ENCODE measurements at regions not wholly inside any gene's neighbourhood (a gene's known extent, or its start where the extent isn't known, plus 50 kb on each side); places are given as distances from the start of the nearest gene placed in this dataset.

- no peak overlapping the region for H3K4me3 ChIP-seq (ENCODE audit: low read depth, low read length)
- no peak for TF ChIP-seq CTCF (IDR thresholded peaks at IDR 0.05; ENCODE audit: low read depth, low read length, missing control alignments)
- no peak for DNase-seq (ENCODE audit: low read depth)
Observed at GRCh38 chr2:14930441-14930840, 297.9 kb downstream of the LRATD1 start.

- H3K4me3 ChIP-seq (ENCODE audit: low read depth, low read length): no peak overlapping the region
- no peak for DNase-seq (ENCODE audit: low read depth)
- TF ChIP-seq CTCF (IDR thresholded peaks at IDR 0.05; ENCODE audit: low read depth, low read length, missing control alignments): no peak
Observed at GRCh38 chr2:14932285-14932684, 299.8 kb downstream of the LRATD1 start.

DNA sequence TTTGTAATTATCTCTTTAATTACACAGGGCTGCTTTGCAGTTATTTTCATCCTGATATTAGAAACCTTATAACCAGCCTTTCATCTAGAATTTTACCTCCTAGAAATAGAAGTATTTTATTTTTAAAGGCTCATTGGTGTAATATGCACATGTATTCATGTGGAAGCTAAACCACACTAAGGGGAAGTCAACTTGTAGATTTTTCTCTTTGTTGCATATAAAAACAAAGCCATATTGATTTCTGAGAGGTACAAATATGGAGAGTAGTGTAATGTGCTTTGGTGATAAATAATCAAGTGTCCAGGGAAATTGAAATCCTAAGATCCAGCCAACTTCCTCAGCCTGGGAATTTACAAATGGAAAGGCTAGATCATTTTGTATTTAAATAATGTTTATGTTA lies 301.2 kb downstream of the LRATD1 start:
- DNase-seq (ENCODE audit: low read depth): no peak
- no peak overlapping the region for H3K4me3 ChIP-seq (ENCODE audit: low read depth, low read length)
- TF ChIP-seq CTCF (IDR thresholded peaks at IDR 0.05; ENCODE audit: low read depth, low read length, missing control alignments): no peak

DNA sequence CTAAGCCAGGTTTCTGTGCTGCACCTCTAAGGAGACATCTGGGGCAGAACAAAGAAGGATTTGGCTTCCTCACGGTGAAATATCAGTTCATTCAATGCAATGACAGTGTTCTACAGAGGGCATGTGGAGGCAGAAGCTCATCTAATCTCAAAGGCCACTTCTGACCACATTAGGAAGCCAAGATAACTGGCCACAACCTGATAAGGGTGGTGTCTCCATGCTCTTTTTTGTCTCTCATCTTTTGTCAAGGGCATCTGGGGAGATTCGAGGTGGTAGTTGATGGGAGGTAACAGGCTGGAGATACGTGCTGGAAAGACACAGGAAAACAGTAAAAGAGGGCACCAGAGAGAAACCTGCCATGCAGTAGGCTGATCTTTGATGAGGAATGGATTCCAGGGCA lies 303.9 kb downstream of the LRATD1 start:
- H3K4me3 ChIP-seq (ENCODE audit: low read depth, low read length): no peak overlapping the region
- no peak for DNase-seq (ENCODE audit: low read depth)
- no peak for TF ChIP-seq CTCF (IDR thresholded peaks at IDR 0.05; ENCODE audit: low read depth, low read length, missing control alignments)

GRCh38 chr2:14937336-14937735 lies 304.8 kb downstream of the LRATD1 start:
- no peak for DNase-seq (ENCODE audit: low read depth)
- TF ChIP-seq CTCF (IDR thresholded peaks at IDR 0.05; ENCODE audit: low read depth, low read length, missing control alignments): no peak

DNA sequence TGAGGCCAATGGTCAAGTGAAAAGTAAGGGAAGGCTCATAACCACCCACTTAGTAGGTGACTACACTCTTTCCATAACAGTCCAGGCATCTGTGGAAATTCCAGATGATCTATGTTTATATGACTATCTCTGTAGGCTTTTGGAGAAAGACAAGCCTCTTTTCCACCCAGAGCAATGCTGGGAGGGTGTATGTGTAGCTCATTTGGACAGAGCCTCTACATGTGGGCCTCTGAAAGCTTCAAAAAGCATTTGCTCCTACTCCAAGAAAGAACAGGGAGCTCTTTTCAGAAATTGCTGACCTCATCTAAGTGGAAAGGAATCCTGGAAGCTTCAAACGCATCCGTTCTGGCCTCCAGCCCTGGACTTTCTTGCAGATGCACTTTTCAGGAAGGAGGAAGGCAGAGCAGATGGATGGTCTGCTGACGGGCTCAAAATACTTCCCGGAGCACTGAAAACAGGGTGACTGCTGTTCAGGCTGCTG lies 308.7 kb downstream of the LRATD1 start:
- DNase-seq (ENCODE audit: low read depth): no peak
- no peak overlapping the region for H3K4me3 ChIP-seq (ENCODE audit: low read depth, low read length)
- no peak for TF ChIP-seq CTCF (IDR thresholded peaks at IDR 0.05; ENCODE audit: low read depth, low read length, missing control alignments)

More at GRCh38 chr2:14937336-14937735, 304.8 kb downstream of the LRATD1 start:
- H3K4me3 ChIP-seq (ENCODE audit: low read depth, low read length): no peak overlapping the region

DNA sequence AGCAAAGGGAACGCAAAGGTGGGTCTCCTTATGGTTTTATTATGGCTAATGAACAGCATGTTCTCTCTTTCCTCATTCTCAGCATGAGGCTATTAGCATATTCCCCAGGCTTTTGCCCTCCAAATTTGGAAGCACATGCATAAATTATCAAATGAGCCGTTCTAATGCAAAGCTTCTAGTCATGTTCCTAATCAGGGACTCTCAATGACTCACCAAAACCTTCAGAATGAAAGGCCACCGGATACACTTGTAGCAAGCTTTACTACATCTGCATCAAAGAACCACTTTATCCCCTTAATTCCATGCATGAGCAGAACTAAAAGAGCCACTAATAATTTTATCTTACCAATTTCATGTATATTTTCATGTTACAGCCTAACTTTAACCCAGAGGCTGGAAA lies 310.5 kb downstream of the LRATD1 start:
- no peak for TF ChIP-seq CTCF (IDR thresholded peaks at IDR 0.05; ENCODE audit: low read depth, low read length, missing control alignments)
- DNase-seq (ENCODE audit: low read depth): no peak
- H3K4me3 ChIP-seq (ENCODE audit: low read depth, low read length): no peak overlapping the region
